ENCODE measurements at regions not wholly inside any gene's neighbourhood (a gene's known extent, or its start where the extent isn't known, plus 50 kb on each side); places are given as distances from the start of the nearest gene placed in this dataset.
A peak's percentile ranks its signal among the peaks of the same experiment; 100 is the strongest.

DNA sequence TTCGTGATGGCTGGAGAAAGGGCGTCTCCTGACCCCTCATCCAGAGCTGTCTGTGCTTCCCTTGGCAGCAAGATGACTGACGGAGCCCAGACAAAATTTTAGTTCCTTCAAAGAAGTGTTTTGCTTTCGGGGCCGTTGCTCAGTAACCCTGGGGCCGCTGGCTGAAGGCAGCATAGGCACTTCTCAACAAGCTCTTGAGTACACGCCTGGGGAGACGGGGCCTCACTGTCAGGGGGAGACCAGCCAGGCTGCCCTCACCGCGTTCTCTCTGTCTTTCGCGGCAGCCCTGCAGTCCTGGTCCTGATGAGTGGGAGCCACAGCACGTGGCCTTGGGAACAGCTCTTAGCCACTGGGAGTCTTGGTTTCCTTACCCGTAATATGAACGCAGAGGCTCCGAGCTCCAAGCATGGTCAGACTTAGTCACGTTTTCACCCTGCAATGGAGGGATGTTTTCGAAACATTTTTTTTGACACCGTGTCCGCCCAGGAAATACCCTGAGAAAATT is 86.0 kb downstream of the IRF8 start:
- no peaks in the 10 kb centered on the region for H3K9me3 ChIP-seq (ENCODE audit: control insufficient read depth, insufficient read depth, low read length)

DNA sequence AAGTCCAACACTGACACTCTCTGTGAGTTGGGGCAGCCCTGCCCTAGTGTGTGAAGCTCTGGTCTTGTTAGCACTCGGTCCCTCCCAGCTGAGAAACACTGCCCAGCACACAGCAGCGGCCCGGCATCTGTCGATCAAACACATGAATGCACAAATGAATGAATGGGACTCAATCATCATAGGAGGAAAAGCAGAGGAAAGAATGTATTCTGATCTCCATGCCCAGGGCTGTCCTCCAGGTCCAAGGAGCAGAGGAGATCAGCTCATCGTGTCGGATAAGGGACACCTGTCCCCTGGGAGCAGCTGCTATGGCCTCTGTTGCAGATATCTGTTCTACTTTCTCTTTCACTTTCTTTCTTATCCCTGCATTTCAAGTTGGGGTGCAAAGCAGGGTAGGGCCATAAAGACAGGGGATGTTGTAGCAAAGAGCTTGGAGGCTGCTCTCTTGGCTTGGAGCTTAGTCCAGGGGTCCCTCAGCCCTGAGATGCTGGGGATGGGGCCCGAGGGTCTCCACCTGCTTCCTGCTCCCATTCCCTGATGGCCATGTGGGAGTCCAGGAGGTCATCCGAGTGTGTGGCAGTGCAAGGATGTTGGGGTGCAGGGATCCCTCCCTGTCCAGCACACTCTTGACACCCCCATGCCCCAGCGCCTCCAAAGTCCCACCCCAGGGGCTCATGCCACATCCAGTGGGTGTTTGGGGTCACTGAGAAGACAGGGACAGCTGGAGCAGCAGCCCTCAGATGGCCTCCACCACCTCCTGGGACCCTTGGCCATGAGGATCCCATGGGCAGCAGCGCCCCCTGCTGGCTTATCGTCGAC is 88.2 kb downstream of the IRF8 start:
- no peaks in the 10 kb centered on the region for H3K9me3 ChIP-seq (ENCODE audit: control insufficient read depth, insufficient read depth, low read length)
- no peak for TF ChIP-seq EZH2phosphoT487 (IDR thresholded peaks at IDR 0.05; ENCODE audit: borderline replicate concordance, low read length)
- TF ChIP-seq, protein P1, sequence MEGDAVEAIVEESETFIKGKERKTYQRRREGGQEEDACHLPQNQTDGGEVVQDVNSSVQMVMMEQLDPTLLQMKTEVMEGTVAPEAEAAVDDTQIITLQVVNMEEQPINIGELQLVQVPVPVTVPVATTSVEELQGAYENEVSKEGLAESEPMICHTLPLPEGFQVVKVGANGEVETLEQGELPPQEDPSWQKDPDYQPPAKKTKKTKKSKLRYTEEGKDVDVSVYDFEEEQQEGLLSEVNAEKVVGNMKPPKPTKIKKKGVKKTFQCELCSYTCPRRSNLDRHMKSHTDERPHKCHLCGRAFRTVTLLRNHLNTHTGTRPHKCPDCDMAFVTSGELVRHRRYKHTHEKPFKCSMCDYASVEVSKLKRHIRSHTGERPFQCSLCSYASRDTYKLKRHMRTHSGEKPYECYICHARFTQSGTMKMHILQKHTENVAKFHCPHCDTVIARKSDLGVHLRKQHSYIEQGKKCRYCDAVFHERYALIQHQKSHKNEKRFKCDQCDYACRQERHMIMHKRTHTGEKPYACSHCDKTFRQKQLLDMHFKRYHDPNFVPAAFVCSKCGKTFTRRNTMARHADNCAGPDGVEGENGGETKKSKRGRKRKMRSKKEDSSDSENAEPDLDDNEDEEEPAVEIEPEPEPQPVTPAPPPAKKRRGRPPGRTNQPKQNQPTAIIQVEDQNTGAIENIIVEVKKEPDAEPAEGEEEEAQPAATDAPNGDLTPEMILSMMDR (IDR thresholded peaks at IDR 0.05; ENCODE audit: low read depth, low read length, poor library complexity, severe bottlenecking): peak; percentile 35
- H4K20me1 ChIP-seq (ENCODE audit: control insufficient read depth, insufficient read depth, low read depth, low read length): no peaks in the 10 kb centered on the region
- 0 out of 2 replicates have a peak overlapping the region, but pooled peaks have one; percentile 16 for H3K27ac ChIP-seq (ENCODE audit: low read depth, low read length)
- H3K27me3 ChIP-seq (ENCODE audit: control insufficient read depth, low read length): peaks cover 17% of the 10 kb centered on the region
- H3K36me3 ChIP-seq (ENCODE audit: control insufficient read depth, low read length): no peaks in the 10 kb centered on the region
- H3K4me1 ChIP-seq (ENCODE audit: control insufficient read depth, low read length): peaks cover 100% of the 10 kb centered on the region
- peak overlapping the region; percentile 53 for H3K4me3 ChIP-seq (ENCODE audit: low read length)
- H3K9me2 ChIP-seq (replicated peaks; ENCODE audit: control insufficient read depth, low read length): no peaks in the 10 kb centered on the region
- peak overlapping the region; percentile 72 for H3K4me2 ChIP-seq (ENCODE audit: low read length)
- no peaks in the 10 kb centered on the region for H3K79me2 ChIP-seq (ENCODE audit: control insufficient read depth, low read length)
- peaks cover 22% of the 10 kb centered on the region for H3F3A ChIP-seq (ENCODE audit: control insufficient read depth, insufficient read depth)

More for the DNA sequence above, 86.0 kb downstream of the IRF8 start:
- peaks cover 20% of the 10 kb centered on the region for H3K27me3 ChIP-seq (ENCODE audit: control insufficient read depth, low read length)
- H3K4me1 ChIP-seq (ENCODE audit: control insufficient read depth, low read length): peaks cover 83% of the 10 kb centered on the region
- peak overlapping the region; percentile 44 for H3K4me3 ChIP-seq (ENCODE audit: low read length)
- peak overlapping the region; percentile 62 for H3K4me2 ChIP-seq (ENCODE audit: low read length)
- no peaks in the 10 kb centered on the region for H4K20me1 ChIP-seq (ENCODE audit: control insufficient read depth, insufficient read depth, low read depth, low read length)
- TF ChIP-seq, protein P1 (IDR thresholded peaks at IDR 0.05; ENCODE audit: low read depth, low read length, poor library complexity, severe bottlenecking): no peak
- no peaks in the 10 kb centered on the region for H3K79me2 ChIP-seq (ENCODE audit: control insufficient read depth, low read length)
- no peaks in the 10 kb centered on the region for H3K9me2 ChIP-seq (replicated peaks; ENCODE audit: control insufficient read depth, low read length)
- peak overlapping the region; percentile 13; the same call in 1 of the 2 replicates for H3K27ac ChIP-seq (ENCODE audit: low read depth, low read length)
- no peaks in the 10 kb centered on the region for H3K36me3 ChIP-seq (ENCODE audit: control insufficient read depth, low read length)
- peaks cover 10% of the 10 kb centered on the region; the same call in 1 of the 2 replicates for H3F3A ChIP-seq (ENCODE audit: control insufficient read depth, insufficient read depth)

DNA sequence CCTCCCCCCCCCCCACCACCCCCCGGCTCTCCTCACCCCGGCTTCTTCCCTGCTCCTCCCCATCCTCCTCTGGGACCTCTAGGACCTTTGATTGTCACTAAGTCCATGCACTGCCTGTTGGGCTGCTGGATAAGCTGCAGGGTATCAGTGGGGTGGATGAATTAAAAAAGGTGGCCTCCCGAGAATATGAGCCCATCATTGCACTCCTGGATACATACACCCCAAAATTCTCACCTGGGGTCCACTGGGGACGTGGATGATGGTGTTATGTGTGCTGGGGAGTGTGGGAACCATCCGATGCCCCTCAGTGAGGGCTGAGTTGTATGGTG is 88.8 kb downstream of the IRF8 start:
- no peak for TF ChIP-seq EZH2phosphoT487 (IDR thresholded peaks at IDR 0.05; ENCODE audit: borderline replicate concordance, low read length)
- TF ChIP-seq, protein P1 (IDR thresholded peaks at IDR 0.05; ENCODE audit: low read depth, low read length, poor library complexity, severe bottlenecking): no peak
- Histone ChIP-seq H3K9me3 (ENCODE audit: control insufficient read depth, insufficient read depth, low read length) (no peaks in the 10 kb centered on the region), H3K4me3 (ENCODE audit: low read length) (peak overlapping the region; percentile 55), H3K36me3 (ENCODE audit: control insufficient read depth, low read length) (no peaks in the 10 kb centered on the region), H3F3A (ENCODE audit: control insufficient read depth, insufficient read depth) (peaks cover 26% of the 10 kb centered on the region), H3K79me2 (ENCODE audit: control insufficient read depth, low read length) (no peaks in the 10 kb centered on the region), H3K4me2 (ENCODE audit: low read length) (peak overlapping the region; percentile 72), H4K20me1 (ENCODE audit: control insufficient read depth, insufficient read depth, low read depth, low read length) (no peaks in the 10 kb centered on the region), H3K27me3 (ENCODE audit: control insufficient read depth, low read length) (peaks cover 13% of the 10 kb centered on the region), H3K9me2 (replicated peaks; ENCODE audit: control insufficient read depth, low read length) (no peaks in the 10 kb centered on the region), H3K27ac (ENCODE audit: low read depth, low read length) (peak overlapping the region; percentile 86), H3K4me1 (ENCODE audit: control insufficient read depth, low read length) (peaks cover 100% of the 10 kb centered on the region)

All from DOHH2 (cell line).